Endothelial cell (in vitro differentiated cells): ENCODE measurements at regions not wholly inside any gene's neighbourhood (a gene's known extent, or its start where the extent isn't known, plus 50 kb on each side); places are given as distances from the start of the nearest gene placed in this dataset.

Experiments
- DNase-seq: peaks from one replicate; pipeline ENCODE4 v3.0.0; 2021; ENCODE audit warnings: low spot score
- H3K27ac Mint-ChIP-seq: one replicate; pipeline ENCODE4 v1.8.0; 2021; ENCODE audit warnings: mixed read lengths, inconsistent platforms; ENCODE audit not compliant: unreplicated experiment
- H3K27me3 Mint-ChIP-seq: one replicate; pipeline ENCODE4 v1.8.0; 2021; ENCODE audit warnings: mild to moderate bottlenecking, moderate library complexity, mixed read lengths, inconsistent platforms; ENCODE audit not compliant: unreplicated experiment
- H3K36me3 Mint-ChIP-seq: one replicate; pipeline ENCODE4 v1.8.0; 2021; ENCODE audit warnings: mild to moderate bottlenecking, low read depth, mixed read lengths, inconsistent platforms; ENCODE audit not compliant: unreplicated experiment
- H3K4me1 Mint-ChIP-seq: one replicate; pipeline ENCODE4 v1.8.0; 2021; ENCODE audit warnings: mild to moderate bottlenecking, mixed read lengths, inconsistent platforms; ENCODE audit not compliant: unreplicated experiment
- H3K4me3 Mint-ChIP-seq: one replicate; pipeline ENCODE4 v1.8.0; 2021; ENCODE audit warnings: mild to moderate bottlenecking, mixed read lengths, inconsistent platforms; ENCODE audit not compliant: unreplicated experiment
- H3K9me3 Mint-ChIP-seq: one replicate; pipeline ENCODE4 v1.8.0; 2021; ENCODE audit warnings: mixed read lengths, inconsistent platforms; ENCODE audit not compliant: unreplicated experiment
- TF ChIP-seq, protein P1 (sequence below): fragments of 200-600 bp; sonication (generic); IDR thresholded peaks from one replicate; pipeline ENCODE4 v1.5.0; 2021; ENCODE audit warnings: antibody characterized with exemption; ENCODE audit not compliant: unreplicated experiment

DNA sequence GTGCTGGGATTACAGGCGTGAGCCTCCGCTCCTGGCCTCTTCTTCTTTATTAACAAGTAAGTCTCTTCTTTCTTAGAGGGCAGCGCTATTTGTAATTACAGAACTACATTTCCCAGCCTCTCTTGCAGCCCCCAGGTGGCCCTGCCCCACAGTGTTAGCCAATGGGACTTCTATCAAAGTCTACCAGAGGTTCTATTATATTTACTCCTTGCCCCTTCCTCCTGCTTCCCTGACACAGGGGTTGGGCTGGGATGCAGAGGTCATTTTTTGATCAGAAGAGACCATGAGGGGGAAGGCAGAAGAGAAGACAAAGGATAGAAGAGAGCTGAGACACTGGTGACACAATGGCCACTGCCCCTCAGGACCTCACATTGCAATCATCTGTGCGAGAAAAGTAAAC lies 224.2 kb downstream of the SYK start:
- no peak overlapping the region for H3K27ac Mint-ChIP-seq
- H3K36me3 Mint-ChIP-seq: no peaks in the 10 kb centered on the region
- TF ChIP-seq, protein P1, sequence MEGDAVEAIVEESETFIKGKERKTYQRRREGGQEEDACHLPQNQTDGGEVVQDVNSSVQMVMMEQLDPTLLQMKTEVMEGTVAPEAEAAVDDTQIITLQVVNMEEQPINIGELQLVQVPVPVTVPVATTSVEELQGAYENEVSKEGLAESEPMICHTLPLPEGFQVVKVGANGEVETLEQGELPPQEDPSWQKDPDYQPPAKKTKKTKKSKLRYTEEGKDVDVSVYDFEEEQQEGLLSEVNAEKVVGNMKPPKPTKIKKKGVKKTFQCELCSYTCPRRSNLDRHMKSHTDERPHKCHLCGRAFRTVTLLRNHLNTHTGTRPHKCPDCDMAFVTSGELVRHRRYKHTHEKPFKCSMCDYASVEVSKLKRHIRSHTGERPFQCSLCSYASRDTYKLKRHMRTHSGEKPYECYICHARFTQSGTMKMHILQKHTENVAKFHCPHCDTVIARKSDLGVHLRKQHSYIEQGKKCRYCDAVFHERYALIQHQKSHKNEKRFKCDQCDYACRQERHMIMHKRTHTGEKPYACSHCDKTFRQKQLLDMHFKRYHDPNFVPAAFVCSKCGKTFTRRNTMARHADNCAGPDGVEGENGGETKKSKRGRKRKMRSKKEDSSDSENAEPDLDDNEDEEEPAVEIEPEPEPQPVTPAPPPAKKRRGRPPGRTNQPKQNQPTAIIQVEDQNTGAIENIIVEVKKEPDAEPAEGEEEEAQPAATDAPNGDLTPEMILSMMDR: no peak
- H3K27me3 Mint-ChIP-seq: no peaks in the 10 kb centered on the region
- no peak for DNase-seq
- H3K4me1 Mint-ChIP-seq: no peaks in the 10 kb centered on the region
- H3K9me3 Mint-ChIP-seq: no peaks in the 10 kb centered on the region
- H3K4me3 Mint-ChIP-seq: no peak overlapping the region

DNA sequence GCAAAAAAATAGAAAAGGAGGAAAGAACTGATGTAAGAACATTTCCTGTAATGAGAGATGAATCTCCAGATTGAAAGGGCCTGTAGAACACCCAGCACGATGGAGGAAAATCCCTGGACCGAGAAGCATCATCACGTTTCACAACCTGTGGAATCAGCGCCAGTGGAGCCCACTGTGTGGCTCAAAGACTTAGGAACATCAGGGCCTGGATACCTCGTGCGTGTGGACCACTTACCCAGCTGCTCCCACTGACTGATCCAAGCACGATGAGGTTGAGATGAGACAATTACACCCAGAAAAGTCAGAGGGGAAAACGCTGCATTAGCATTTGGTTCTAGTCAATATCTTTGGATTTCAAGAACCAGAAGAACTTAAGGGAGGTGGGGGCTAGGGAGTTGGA lies 224.6 kb downstream of the SYK start:
- H3K27me3 Mint-ChIP-seq: no peaks in the 10 kb centered on the region
- no peaks in the 10 kb centered on the region for H3K9me3 Mint-ChIP-seq
- TF ChIP-seq, protein P1: no peak
- H3K36me3 Mint-ChIP-seq: no peaks in the 10 kb centered on the region
- no peak overlapping the region for H3K4me3 Mint-ChIP-seq
- H3K27ac Mint-ChIP-seq: no peak overlapping the region
- no peak for DNase-seq
- H3K4me1 Mint-ChIP-seq: no peaks in the 10 kb centered on the region

DNA sequence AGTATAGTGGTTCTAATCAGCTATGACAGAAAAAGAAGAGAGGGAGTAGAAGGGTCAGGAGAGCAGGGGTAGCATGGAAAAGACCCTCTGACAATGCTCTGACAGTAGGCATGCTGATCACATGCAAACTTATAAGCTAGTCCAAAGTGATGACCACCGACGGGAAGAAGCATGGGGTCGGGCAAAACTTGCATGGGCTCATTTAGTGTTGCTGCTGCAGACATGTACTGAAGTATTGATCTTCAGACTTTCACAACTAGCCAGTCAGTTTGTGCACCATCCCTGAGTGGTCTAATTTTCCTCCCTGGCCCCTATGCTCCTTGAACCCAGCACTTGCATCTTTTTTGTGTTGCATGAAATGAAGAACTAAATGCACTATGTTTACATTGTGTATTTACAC lies 225.4 kb downstream of the SYK start:
- H3K27me3 Mint-ChIP-seq: peaks cover 2% of the 10 kb centered on the region
- DNase-seq: no peak
- no peak overlapping the region for H3K27ac Mint-ChIP-seq
- H3K9me3 Mint-ChIP-seq: no peaks in the 10 kb centered on the region
- no peaks in the 10 kb centered on the region for H3K4me1 Mint-ChIP-seq
- no peak overlapping the region for H3K4me3 Mint-ChIP-seq
- H3K36me3 Mint-ChIP-seq: no peaks in the 10 kb centered on the region
- TF ChIP-seq, protein P1: no peak

DNA sequence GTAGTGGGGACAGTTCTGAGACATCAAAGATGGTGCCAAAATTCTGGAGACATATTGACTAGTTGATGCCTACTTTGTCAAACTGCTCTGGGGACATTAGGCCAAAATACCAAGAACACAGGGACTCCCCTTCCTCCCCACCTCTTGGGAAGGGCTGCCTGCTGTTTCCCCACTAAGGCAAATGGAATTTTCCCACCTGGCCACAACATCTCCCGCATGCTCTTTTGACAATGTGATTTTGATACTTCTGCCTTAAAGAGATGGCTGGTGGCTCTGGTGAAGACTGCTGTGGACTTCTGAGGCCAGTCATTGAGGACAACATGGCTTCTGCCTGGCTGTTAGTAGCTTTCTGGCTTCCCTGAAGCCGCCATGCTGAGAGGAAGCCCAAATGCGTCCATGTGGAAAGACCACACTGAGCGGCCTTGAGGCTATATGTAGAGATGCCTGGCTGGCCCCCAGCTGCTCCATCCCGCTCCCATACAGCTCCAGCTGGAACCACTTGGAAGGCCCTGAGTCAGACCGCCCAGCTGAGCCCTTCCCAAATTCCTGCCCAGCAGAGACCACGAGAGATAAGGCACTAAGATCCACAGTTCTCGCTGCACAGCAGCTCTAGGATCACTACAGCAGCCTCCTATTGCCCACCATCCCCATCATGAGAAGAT lies 226.7 kb downstream of the SYK start:
- Mint-ChIP-seq H3K27ac (no peak overlapping the region), H3K36me3 (no peaks in the 10 kb centered on the region), H3K4me3 (no peak overlapping the region), H3K27me3 (peaks cover 2% of the 10 kb centered on the region), H3K9me3 (no peaks in the 10 kb centered on the region), H3K4me1 (no peaks in the 10 kb centered on the region)
- no peak for DNase-seq
- TF ChIP-seq, protein P1: no peak

DNA sequence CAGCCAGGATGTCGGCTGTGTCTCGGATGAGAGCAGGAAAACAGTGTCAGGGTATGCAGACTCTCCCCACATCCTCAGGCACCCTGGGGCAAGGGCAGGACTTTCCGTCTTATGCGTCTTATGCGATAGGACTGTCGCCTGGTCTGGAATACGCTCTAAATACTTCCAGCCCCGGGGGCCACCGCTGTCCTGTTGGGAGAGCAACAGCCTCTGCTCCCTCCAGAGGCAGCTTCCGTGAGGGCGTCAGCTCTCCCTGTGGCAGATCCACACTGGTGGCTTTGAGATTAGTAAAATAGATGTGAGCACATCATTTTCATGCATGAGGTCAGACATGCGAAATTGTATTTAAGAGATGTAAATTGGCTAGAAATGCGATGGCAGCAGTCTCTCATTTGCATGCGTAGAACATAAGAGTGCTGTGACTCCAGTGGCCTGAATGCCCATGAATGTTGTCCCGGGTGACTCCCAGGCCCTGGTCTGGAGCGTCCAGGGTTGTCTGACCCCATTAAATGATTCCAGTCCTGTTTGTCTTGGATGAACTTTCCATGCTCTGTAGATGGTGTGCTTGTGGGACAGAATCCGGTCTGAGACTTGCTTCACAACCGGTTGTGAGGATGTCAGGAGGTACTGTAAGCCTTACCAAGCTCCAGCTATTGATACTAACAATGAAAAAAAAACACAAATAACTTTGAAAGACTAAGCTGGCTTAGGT lies 228.2 kb downstream of the SYK start:
- no peaks in the 10 kb centered on the region for H3K4me1 Mint-ChIP-seq
- TF ChIP-seq, protein P1: no peak
- DNase-seq: no peak
- H3K27me3 Mint-ChIP-seq: peaks cover 2% of the 10 kb centered on the region
- H3K36me3 Mint-ChIP-seq: no peaks in the 10 kb centered on the region
- H3K9me3 Mint-ChIP-seq: no peaks in the 10 kb centered on the region
- no peak overlapping the region for H3K27ac Mint-ChIP-seq
- no peak overlapping the region for H3K4me3 Mint-ChIP-seq
